Stimulated activated naive CD4-positive, alpha-beta T cell treated with Interleukin-2 at 50 U/mL for 16 hours (primary cell): ENCODE measurements at regions not wholly inside any gene's neighbourhood (a gene's known extent, or its start where the extent isn't known, plus 50 kb on each side); places are given as distances from the start of the nearest gene placed in this dataset.

Experiments used
- DNase-seq: peaks from one replicate; lab custom pipeline; 2025; lab: John Stamatoyannopoulos, UW

GRCh38 chr4:22949161-22949855 is 256.6 kb downstream of the GBA3 start:
- DNase-seq = no peak

- no peak for DNase-seq
These were observed 255.1 kb downstream of the GBA3 start for GRCh38 chr4:22947851-22948250.

- DNase-seq = no peak
These were observed 250.3 kb downstream of the GBA3 start for GRCh38 chr4:22942920-22943559.

- no peak for DNase-seq
These were observed 249.1 kb downstream of the GBA3 start for GRCh38 chr4:22941688-22942375.

GRCh38 chr4:22932326-22932725 is 239.6 kb downstream of the GBA3 start:
- no peak for DNase-seq

- DNase-seq = no peak
These were observed 229.7 kb downstream of the GBA3 start for GRCh38 chr4:22922426-22922825.

- DNase-seq = no peak
These were observed 229.2 kb downstream of the GBA3 start for GRCh38 chr4:22921936-22922335.

GRCh38 chr4:22911285-22911684 is 218.5 kb downstream of the GBA3 start:
- DNase-seq = no peak

GRCh38 chr4:22910200-22910599 is 217.5 kb downstream of the GBA3 start:
- DNase-seq = no peak

GRCh38 chr4:22906045-22906444 is 213.3 kb downstream of the GBA3 start:
- no peak for DNase-seq

GRCh38 chr4:22903913-22904312 is 211.2 kb downstream of the GBA3 start:
- DNase-seq = no peak

GRCh38 chr4:22901631-22902030 is 208.9 kb downstream of the GBA3 start:
- no peak for DNase-seq

- no peak for DNase-seq
These were observed 208.1 kb downstream of the GBA3 start for GRCh38 chr4:22900876-22901275.

- DNase-seq = no peak
These were observed 204.9 kb downstream of the GBA3 start for GRCh38 chr4:22897520-22898108.

GRCh38 chr4:22895482-22895881 is 202.7 kb downstream of the GBA3 start:
- DNase-seq = no peak

- no peak for DNase-seq
These were observed 191.4 kb downstream of the GBA3 start for GRCh38 chr4:22884157-22884556.

- no peak for DNase-seq
These were observed 188.7 kb downstream of the GBA3 start for GRCh38 chr4:22881411-22881810.

- no peak for DNase-seq
These were observed 184.8 kb downstream of the GBA3 start for GRCh38 chr4:22877486-22878052.

- DNase-seq = no peak
These were observed 183.5 kb downstream of the GBA3 start for GRCh38 chr4:22876270-22876669.

GRCh38 chr4:22875587-22876257 is 183.0 kb downstream of the GBA3 start:
- DNase-seq = no peak

- DNase-seq = no peak
These were observed 181.7 kb downstream of the GBA3 start for GRCh38 chr4:22874334-22874912.

- no peak for DNase-seq
These were observed 181.2 kb downstream of the GBA3 start for GRCh38 chr4:22873899-22874298.
